ENCODE measurements at regions not wholly inside any gene's neighbourhood (a gene's known extent, or its start where the extent isn't known, plus 50 kb on each side); places are given as distances from the start of the nearest gene placed in this dataset.

DNA sequence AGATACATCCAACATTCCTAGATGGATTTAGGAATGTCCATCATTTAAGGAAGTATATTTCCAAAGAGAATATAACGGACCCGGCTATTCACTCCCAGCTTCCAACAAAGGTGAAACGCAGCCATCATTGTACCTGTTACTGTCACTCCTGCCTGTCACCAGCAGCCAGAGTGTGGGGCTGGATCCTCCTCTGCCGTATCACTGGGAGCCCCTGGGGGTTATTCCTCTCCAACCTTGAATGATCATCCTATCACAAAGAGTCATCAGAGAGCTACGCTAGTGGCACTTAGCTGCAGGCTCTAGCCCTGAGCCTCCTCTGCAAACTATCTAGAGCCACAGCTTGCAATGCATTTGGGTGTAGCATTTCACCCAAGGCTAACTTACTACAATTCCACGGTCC lies 73.6 kb upstream of the NHSL1 start (continued):
- TF ChIP-seq, protein P1, sequence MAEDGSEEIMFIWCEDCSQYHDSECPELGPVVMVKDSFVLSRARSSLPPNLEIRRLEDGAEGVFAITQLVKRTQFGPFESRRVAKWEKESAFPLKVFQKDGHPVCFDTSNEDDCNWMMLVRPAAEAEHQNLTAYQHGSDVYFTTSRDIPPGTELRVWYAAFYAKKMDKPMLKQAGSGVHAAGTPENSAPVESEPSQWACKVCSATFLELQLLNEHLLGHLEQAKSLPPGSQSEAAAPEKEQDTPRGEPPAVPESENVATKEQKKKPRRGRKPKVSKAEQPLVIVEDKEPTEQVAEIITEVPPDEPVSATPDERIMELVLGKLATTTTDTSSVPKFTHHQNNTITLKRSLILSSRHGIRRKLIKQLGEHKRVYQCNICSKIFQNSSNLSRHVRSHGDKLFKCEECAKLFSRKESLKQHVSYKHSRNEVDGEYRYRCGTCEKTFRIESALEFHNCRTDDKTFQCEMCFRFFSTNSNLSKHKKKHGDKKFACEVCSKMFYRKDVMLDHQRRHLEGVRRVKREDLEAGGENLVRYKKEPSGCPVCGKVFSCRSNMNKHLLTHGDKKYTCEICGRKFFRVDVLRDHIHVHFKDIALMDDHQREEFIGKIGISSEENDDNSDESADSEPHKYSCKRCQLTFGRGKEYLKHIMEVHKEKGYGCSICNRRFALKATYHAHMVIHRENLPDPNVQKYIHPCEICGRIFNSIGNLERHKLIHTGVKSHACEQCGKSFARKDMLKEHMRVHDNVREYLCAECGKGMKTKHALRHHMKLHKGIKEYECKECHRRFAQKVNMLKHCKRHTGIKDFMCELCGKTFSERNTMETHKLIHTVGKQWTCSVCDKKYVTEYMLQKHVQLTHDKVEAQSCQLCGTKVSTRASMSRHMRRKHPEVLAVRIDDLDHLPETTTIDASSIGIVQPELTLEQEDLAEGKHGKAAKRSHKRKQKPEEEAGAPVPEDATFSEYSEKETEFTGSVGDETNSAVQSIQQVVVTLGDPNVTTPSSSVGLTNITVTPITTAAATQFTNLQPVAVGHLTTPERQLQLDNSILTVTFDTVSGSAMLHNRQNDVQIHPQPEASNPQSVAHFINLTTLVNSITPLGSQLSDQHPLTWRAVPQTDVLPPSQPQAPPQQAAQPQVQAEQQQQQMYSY (CRISPR knock-in tag; IDR thresholded peaks at IDR 0.05) = no peak
- TF ChIP-seq NFE2L1 (CRISPR knock-in tag; IDR thresholded peaks at IDR 0.05) = no peak

DNA sequence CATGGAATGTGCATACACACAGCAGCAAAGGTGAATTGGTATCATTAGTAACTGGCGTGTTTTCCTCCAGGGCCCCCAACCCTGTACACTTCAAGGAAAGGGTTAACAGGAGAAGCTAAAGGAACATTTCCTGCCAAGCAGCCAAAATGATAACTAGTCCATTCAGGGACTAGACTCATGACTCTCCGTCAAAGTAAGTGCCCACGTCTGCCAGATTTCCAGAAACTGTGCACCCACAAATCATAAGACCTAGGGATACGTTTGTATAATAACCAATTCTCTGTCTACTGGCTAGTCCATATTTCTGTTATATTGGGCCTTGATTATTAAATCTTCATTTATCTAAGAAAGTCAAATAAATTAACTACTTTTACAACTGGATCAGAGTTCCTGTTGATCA lies 76.0 kb upstream of the NHSL1 start:
- Mint-ChIP-seq H3K27ac (no peak overlapping the region), H3K4me3 (no peak overlapping the region), H3K27me3 (ENCODE audit: low read depth) (no peaks in the 10 kb centered on the region), H3K36me3 (no peaks in the 10 kb centered on the region), H3K4me1 (peaks cover 39% of the 10 kb centered on the region), H3K9me3 (no peaks in the 10 kb centered on the region)
- ATAC-seq (no peak), DNase-seq (ENCODE audit: low spot score) (no peak)
- ChIA-PET CTCF (no interaction called here), POLR2A (no interaction called here)
- TF ChIP-seq, protein P2, sequence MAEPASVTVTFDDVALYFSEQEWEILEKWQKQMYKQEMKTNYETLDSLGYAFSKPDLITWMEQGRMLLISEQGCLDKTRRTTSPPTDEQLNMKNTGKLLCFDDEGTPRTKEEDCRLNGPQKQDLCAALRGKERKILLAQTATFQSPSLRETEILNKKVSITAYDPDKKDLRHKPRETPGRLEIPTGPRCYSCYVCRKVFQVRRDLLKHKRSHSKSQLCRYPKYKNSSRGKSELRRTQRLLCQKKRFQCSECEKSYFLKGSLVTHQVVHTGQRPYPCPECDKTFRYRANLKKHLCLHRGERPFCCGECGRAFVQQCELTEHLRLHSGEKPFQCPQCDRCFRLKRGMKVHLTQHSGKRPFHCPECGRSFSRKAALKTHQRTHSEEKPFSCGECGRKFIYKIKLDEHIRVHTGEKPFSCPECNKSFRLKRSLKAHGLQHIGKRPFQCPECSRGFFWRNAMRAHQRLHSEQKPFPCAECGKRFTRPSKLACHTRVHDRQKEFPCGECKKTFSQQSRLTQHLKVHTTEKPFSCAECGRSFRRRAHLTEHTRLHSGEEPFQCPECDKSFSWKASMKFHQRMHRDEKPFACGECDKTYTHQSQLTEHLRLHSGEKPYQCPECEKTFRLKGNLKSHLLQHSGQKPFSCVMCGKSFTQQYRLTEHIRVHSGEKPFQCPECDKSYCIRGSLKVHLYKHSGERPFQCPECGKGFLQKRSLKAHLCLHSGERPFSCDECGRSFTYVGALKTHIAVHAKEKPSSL (CRISPR knock-in tag; conservative IDR thresholded peaks at IDR 0.05) = no peak
- TF ChIP-seq GTF2I (CRISPR knock-in tag; conservative IDR thresholded peaks at IDR 0.05) = no peak
- TF ChIP-seq, protein P3, sequence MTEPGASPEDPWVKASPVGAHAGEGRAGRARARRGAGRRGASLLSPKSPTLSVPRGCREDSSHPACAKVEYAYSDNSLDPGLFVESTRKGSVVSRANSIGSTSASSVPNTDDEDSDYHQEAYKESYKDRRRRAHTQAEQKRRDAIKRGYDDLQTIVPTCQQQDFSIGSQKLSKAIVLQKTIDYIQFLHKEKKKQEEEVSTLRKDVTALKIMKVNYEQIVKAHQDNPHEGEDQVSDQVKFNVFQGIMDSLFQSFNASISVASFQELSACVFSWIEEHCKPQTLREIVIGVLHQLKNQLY (CRISPR knock-in tag; IDR thresholded peaks at IDR 0.05) = no peak
- TF ChIP-seq, protein P4, sequence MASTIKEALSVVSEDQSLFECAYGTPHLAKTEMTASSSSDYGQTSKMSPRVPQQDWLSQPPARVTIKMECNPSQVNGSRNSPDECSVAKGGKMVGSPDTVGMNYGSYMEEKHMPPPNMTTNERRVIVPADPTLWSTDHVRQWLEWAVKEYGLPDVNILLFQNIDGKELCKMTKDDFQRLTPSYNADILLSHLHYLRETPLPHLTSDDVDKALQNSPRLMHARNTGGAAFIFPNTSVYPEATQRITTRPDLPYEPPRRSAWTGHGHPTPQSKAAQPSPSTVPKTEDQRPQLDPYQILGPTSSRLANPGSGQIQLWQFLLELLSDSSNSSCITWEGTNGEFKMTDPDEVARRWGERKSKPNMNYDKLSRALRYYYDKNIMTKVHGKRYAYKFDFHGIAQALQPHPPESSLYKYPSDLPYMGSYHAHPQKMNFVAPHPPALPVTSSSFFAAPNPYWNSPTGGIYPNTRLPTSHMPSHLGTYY (CRISPR knock-in tag; IDR thresholded peaks at IDR 0.05) = no peak
- TF ChIP-seq, protein P5, sequence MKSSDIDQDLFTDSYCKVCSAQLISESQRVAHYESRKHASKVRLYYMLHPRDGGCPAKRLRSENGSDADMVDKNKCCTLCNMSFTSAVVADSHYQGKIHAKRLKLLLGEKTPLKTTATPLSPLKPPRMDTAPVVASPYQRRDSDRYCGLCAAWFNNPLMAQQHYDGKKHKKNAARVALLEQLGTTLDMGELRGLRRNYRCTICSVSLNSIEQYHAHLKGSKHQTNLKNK (CRISPR knock-in tag; IDR thresholded peaks at IDR 0.05) = no peak
- TF ChIP-seq ATF1 (CRISPR knock-in tag; IDR thresholded peaks at IDR 0.05) = no peak

DNA sequence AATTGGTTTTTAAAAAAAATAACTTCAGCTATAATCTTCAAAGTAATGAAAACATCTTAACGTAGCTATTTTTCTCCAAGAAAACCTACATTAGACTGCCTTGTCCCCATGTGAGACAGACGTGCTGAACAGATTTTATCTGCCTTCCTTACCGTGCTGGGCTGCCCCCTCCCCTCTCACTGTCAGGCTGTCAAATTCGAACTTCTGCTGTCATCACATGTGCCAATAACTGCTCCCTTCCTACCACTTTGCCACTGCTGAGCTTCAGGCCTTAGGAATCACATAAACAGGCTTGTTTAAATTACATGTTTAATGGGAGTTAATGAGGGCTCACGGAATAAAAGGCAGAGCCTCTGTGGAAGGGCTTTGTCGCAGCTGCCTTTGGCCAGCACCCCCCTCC lies 77.0 kb upstream of the NHSL1 start:
- H3K4me3 Mint-ChIP-seq = no peak overlapping the region
- ChIA-PET POLR2A (no interaction called here), CTCF (interaction anchor here (0.6 to 1.1 kb wide), 3 partner anchors 12 to 59 kb away, joined by 3 read pairs; no protein-coding TSS in a partner anchor)
- no peaks in the 10 kb centered on the region for H3K27me3 Mint-ChIP-seq (ENCODE audit: low read depth)
- H3K4me1 Mint-ChIP-seq = peaks cover 45% of the 10 kb centered on the region
- peak overlapping the region; percentile 7; the same call in 1 of the 2 replicates for H3K27ac Mint-ChIP-seq
- ATAC-seq = no peak
- no peaks in the 10 kb centered on the region for H3K36me3 Mint-ChIP-seq
- no peaks in the 10 kb centered on the region for H3K9me3 Mint-ChIP-seq
- no peak for DNase-seq (ENCODE audit: low spot score)
- TF ChIP-seq, protein P6, sequence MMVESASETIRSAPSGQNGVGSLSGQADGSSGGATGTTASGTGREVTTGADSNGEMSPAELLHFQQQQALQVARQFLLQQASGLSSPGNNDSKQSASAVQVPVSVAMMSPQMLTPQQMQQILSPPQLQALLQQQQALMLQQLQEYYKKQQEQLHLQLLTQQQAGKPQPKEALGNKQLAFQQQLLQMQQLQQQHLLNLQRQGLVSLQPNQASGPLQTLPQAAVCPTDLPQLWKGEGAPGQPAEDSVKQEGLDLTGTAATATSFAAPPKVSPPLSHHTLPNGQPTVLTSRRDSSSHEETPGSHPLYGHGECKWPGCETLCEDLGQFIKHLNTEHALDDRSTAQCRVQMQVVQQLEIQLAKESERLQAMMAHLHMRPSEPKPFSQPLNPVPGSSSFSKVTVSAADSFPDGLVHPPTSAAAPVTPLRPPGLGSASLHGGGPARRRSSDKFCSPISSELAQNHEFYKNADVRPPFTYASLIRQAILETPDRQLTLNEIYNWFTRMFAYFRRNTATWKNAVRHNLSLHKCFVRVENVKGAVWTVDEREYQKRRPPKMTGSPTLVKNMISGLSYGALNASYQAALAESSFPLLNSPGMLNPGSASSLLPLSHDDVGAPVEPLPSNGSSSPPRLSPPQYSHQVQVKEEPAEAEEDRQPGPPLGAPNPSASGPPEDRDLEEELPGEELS (CRISPR knock-in tag; IDR thresholded peaks at IDR 0.05) = no peak
- TF ChIP-seq, protein P7, sequence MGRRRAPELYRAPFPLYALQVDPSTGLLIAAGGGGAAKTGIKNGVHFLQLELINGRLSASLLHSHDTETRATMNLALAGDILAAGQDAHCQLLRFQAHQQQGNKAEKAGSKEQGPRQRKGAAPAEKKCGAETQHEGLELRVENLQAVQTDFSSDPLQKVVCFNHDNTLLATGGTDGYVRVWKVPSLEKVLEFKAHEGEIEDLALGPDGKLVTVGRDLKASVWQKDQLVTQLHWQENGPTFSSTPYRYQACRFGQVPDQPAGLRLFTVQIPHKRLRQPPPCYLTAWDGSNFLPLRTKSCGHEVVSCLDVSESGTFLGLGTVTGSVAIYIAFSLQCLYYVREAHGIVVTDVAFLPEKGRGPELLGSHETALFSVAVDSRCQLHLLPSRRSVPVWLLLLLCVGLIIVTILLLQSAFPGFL (CRISPR knock-in tag; IDR thresholded peaks at IDR 0.05; ENCODE audit: borderline replicate concordance) = no peak
- TF ChIP-seq, protein P8, sequence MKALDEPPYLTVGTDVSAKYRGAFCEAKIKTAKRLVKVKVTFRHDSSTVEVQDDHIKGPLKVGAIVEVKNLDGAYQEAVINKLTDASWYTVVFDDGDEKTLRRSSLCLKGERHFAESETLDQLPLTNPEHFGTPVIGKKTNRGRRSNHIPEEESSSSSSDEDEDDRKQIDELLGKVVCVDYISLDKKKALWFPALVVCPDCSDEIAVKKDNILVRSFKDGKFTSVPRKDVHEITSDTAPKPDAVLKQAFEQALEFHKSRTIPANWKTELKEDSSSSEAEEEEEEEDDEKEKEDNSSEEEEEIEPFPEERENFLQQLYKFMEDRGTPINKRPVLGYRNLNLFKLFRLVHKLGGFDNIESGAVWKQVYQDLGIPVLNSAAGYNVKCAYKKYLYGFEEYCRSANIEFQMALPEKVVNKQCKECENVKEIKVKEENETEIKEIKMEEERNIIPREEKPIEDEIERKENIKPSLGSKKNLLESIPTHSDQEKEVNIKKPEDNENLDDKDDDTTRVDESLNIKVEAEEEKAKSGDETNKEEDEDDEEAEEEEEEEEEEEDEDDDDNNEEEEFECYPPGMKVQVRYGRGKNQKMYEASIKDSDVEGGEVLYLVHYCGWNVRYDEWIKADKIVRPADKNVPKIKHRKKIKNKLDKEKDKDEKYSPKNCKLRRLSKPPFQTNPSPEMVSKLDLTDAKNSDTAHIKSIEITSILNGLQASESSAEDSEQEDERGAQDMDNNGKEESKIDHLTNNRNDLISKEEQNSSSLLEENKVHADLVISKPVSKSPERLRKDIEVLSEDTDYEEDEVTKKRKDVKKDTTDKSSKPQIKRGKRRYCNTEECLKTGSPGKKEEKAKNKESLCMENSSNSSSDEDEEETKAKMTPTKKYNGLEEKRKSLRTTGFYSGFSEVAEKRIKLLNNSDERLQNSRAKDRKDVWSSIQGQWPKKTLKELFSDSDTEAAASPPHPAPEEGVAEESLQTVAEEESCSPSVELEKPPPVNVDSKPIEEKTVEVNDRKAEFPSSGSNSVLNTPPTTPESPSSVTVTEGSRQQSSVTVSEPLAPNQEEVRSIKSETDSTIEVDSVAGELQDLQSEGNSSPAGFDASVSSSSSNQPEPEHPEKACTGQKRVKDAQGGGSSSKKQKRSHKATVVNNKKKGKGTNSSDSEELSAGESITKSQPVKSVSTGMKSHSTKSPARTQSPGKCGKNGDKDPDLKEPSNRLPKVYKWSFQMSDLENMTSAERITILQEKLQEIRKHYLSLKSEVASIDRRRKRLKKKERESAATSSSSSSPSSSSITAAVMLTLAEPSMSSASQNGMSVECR (CRISPR knock-in tag; IDR thresholded peaks at IDR 0.05; ENCODE audit: borderline replicate concordance) = no peak
- TF ChIP-seq ZNF219 (CRISPR knock-in tag; IDR thresholded peaks at IDR 0.05; ENCODE audit: borderline replicate concordance) (no peak), HMGA2 (CRISPR knock-in tag; IDR thresholded peaks at IDR 0.05) (no peak), TEAD1 (CRISPR knock-in tag; IDR thresholded peaks at IDR 0.05) (no peak)
- TF ChIP-seq, protein P9, sequence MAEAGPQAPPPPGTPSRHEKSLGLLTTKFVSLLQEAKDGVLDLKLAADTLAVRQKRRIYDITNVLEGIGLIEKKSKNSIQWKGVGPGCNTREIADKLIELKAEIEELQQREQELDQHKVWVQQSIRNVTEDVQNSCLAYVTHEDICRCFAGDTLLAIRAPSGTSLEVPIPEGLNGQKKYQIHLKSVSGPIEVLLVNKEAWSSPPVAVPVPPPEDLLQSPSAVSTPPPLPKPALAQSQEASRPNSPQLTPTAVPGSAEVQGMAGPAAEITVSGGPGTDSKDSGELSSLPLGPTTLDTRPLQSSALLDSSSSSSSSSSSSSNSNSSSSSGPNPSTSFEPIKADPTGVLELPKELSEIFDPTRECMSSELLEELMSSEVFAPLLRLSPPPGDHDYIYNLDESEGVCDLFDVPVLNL (CRISPR knock-in tag; IDR thresholded peaks at IDR 0.05; ENCODE audit: borderline replicate concordance, low read depth) = no peak

Data from WTC11 (cell line).